ENCODE measurements at regions not wholly inside any gene's neighbourhood (a gene's known extent, or its start where the extent isn't known, plus 50 kb on each side); places are given as distances from the start of the nearest gene placed in this dataset.
"Not testable (repeated sequence)": the region's sequence is repeated elsewhere in the genome, so short reads cannot be mapped to it uniquely, and the experiment has no call there.

DNA sequence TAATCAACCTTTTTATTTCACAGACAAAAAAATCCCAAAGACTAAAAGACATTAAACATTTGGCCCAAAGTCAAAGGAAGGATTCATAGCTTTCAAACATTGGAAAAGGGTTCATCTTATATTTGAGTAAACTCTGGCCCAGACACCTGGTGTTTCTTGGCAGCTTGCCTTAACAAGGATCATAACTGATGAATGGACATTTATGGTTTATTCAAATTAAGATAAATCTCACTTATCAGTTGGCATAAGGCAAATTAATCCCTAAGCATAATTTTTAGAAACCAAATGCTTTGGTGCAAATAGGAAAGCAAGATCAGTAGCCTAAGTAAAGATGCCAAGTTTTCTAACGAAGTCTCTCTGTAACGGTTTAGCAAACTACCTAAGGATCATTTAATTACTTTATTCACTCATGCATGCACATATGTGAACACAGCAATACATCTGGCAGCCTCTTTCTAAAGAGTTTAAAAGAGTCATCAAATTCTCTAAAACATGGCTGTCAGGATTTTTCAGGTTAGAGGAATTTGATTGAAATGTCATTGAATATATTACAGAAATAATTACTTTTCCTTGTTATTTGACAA is 323.4 kb upstream of the RBMS1 start:
- peak; percentile 17 for DNase-seq

DNA sequence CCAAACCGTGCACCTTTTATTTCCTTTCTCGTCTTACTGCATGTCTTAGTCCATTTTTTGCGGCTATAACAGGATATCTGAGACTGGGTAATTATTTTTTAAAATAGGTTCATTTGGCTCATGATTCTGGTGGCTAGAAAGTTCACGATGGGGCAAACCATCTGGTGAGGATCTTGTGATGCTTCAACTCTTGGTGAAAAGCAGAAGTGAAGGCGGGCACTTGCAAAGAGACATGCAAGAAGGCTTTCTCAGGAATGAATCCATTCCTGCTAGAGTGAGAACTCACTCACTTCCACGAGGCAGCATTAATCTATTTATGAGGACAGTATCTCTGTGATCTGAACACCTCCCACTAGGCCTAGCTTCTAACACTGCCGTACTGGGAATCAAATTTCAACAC is 327.1 kb upstream of the RBMS1 start:
- no peak for DNase-seq

DNA sequence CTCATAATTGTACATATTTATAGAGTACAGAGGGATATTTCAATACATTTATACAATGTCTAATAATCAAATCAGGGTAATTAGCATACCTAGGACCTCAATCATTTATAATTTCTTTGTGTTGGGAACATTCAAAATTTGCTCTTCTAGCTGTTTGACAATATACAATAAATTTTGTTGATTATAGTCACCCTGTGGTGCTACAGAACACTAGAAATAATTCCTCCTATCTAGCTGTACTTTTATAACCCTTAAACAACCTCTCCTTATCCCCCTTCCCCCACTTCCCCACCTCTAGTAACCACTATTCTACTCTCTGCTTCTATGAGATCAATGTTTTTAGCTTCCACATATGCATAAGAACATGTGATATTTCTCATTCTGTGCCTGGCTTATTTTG is 328.4 kb upstream of the RBMS1 start:
- DNase-seq, result no peak

DNA sequence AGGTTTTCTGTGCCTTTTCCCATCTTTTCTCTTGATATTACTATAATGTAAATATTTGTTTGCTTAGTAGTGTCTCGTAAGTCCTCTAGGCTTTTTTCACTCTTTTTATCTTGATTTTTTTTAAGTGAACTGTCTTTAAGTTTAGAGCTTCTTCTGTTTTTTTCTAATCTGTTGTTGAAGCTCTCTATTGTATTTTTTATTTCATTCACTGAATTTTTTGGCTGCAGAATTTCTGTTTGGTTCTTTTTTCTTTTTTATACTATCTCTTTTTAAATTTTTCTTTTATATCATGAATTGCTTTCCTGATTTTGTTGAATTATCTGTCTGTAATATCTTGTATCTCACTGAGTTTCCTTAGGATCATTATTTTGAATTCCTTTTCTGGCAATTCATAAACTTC is 331.8 kb upstream of the RBMS1 start:
- no peak for DNase-seq

DNA sequence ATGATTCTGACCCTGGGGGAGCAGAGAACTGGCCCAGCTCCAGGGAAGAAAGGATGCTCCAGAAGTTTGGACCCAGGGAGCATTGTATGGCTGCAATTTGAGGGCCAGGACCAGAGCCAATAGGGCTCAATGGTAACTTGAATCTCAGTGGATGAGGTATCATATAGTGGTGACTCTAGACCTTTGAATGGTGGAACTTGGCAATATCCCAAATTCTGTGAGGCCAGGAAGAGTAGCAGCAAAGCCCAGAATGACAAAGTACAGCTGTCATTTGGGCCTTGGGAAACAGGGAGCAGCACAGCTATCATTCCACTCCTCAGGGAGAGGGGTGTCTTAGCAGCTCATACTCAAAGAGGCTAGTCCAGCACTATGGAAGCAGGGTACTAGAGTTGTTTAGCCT is 332.9 kb upstream of the RBMS1 start:
- no peak for DNase-seq

DNA sequence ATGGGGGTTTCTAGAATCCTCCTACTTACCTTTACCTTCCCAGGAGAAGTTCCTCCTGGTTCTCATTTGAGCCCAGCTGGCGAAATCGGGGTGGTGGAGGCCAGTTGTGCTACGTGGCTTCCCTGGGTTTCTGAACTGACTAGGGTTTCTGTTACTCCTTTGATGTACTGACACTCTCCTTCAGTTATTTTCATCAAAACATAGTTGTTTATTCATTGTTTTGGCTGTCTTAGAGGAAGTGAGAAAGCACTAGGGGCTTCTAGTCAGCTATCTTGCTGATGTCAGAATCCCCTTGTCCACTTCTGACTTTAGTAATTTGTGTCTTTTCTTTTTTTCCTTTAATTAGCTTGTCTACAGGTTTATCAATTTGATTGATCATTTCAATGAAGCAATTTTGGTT is 332.2 kb upstream of the TANK start:
- DNase-seq, result no peak

DNA sequence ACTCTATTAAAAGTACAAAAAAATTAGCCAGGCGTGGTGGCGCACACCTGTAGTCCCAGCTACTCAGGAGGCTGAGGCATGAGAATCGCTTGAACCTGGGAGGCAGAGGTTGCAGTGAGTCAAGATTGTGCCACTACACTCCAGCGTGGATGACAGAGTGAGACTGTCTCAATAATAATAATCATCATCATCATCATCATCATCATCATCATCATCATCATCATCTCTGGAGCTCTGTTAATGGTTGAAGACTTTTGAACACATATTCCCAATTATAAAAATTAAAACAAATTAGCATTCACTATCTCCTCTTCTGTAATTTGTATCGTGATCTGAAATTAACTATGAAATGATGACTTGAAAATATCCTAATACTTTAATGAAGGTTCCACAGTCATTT is 327.8 kb upstream of the TANK start:
- not testable (repeated sequence) for DNase-seq

DNA sequence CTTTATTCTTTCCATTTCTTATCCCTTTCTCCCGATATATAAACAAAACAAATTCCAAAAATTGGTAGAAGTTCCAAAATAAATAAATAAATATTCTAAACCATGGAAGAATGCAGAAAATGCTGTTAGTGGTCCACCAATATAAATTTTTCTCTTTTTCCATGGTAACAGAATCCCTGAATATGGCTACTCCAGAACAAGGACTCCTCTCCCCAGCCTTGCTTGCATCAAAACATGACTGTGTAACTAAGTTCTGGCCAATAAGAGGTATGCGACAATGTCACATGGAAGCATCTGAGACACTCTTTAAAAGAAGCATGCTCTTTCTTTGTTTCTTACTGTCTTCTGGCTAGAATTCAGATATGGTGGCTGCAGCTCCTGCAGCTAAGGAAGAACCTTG is 325.1 kb upstream of the TANK start:
- peak; percentile 13 for DNase-seq

DNA sequence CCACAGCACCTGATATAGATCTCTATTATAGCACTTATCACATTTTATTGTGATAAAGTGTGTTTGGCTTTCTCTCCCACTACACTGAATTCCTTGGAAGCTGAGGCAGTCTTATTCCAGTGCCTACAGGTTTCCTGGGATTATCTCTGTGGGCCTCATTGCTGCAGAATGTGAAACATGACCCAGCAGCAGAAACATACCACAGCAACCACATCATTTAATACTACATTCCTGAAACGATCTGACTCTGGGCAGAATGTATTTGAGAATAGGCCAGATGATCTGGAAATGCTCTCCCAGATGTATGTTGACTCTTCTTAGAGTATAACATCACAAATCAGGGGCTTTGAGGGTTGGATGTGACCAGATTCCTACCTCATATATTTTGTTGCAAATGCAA is 323.5 kb upstream of the TANK start:
- peak; percentile 98 for DNase-seq

DNA sequence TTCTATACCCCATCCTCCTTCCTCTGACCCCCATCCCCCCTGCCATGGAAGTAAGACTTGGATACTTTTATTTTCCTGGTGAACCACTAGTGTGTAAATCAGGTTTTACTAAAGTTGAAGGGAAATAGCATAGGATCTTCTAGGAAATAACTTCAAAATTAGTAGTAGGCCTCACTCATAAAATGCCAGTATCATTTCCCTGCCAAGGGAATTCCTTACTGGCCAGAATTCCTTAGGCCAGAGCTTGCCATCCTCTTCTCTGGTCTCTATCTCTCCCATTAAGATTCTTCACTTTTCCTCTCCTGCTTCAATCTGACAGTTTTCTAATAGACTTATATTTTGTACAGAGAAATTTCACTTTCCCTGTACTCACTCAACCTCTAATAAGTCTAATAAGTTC is 322.8 kb upstream of the TANK start:
- peak; percentile 33 for DNase-seq

DNA sequence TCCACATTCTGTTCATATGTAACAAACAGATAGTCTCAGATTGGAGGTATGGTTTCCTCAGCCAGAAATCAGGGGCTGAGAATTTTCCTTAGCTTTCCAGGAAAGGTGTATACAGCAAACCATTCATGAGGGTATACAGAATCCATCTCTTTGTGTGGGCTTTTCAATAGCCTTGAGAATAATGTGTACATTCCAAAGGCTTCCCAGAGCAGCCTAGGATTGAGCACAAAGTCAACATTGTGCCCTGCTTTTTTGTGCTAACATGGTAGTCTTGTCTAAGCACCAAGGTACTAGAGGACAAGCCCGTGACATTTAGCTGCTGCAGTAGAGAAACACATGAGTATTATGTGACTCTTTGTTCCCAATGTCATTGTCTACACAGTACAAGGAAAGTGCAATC is 322.1 kb upstream of the TANK start:
- DNase-seq, result no peak

DNA sequence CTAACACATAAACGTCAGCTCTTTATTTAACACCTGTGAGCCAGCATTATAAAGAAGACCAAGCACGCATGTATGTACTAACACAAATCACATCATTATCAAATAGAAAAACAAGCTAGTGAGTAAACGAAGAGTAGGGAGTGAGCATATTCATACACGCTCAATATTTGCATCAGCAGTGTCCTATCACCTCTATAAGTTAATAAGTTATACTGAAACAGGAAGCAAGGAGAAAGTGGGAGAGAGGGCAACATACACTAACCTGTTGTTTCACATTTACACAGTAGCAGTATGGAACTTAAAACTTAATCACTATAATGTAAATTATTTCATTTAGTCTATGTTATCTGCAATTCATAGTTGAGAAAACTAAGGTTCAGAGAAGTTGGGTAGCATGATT is 321.5 kb upstream of the TANK start:
- no peak for DNase-seq

DNA sequence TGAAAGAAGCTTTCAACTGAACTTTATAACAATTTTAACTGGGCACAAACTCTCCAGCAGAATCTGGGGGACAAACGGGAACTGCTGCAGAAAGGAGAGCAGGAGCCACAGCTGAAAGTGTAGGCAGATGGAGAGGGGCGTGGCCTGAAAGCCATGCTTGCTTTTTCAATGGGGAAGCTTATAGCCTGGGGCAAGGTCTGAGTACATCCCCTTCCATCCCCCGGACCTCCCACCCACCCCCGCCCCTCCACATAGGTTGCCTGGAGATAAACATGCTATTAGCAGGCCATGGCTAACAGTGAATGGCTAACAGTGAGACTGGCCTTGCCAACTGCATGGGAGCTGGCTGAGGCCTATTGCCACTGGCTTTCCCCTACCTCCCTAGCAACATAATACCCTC is 317.9 kb upstream of the TANK start:
- DNase-seq, result no peak

DNA sequence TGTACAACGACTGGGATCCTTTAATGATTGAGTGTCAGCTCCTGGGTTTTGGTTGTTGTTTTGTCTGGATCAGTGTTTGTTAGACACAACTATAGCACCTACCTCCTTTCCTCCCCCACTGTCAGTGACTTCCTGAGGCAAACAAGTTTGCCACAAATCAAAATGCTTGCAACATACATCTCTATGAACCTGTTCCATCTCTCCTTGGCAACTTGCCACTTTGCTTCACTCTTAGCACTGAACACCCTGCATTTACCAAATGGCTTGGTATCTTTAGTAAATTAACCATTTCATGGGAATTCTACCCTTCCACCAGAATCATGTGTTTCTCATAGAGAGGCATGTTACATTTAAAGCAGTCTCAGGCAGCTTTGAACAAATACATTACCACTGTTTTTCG is 301.1 kb upstream of the TANK start:
- no peak for DNase-seq

DNA sequence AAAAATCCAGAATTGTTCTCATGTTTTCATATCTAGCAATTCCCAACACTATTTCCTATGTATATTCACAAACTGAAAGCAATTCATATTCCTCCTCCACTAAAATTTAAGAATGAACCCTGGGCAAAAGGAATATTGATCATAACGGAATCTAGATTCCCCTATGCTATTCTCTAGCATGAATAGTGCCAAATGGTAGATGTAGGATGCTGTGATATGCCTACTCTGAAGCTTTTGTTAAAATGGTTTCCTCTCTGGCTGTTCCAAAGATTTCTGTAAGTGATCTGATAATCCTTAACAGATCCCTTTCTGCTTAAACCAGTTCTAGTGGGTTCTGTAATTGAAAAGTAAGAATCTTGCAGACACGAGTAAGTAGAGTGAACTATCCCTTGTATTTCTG is 298.0 kb upstream of the TANK start:
- DNase-seq, result no peak

DNA sequence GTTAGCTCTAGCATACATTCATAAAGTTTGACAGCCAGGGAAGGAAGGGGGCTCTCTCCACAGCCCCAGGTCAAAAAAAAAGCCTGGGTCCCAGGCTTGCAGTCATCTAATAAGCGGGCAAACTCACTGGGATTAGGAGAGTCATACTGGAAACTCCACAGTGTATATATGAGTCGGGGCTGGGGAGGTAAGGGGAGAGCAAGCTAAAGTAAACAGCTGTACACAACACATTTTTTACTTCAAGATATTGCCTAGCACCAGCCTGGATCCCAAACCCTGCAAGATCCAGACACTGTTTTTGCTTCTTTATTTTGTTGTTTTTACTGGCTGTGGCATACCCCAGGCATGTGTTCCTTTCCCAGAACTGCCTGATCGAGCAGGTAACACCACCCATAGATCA is 291.3 kb upstream of the TANK start:
- DNase-seq, result no peak

DNA sequence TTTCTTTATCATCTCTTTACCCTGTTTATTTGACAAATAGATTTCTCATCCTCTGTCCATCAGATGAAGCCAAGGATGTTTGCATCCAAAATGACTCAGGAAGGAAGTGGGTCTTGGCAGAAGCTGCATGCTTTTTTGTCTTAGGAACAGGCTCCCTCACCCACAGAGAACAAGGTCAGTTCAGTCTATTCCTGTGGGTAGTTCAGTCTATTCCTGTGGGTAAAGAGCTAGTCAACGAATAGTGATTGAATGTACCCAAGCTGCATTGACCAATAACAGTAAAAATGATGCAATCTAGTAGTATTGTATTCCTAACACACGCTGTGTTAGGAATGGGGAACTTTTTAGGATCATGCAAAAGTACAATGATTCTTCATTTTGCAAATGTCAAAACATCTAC is 290.8 kb upstream of the TANK start:
- DNase-seq, result peak; percentile 98

DNA sequence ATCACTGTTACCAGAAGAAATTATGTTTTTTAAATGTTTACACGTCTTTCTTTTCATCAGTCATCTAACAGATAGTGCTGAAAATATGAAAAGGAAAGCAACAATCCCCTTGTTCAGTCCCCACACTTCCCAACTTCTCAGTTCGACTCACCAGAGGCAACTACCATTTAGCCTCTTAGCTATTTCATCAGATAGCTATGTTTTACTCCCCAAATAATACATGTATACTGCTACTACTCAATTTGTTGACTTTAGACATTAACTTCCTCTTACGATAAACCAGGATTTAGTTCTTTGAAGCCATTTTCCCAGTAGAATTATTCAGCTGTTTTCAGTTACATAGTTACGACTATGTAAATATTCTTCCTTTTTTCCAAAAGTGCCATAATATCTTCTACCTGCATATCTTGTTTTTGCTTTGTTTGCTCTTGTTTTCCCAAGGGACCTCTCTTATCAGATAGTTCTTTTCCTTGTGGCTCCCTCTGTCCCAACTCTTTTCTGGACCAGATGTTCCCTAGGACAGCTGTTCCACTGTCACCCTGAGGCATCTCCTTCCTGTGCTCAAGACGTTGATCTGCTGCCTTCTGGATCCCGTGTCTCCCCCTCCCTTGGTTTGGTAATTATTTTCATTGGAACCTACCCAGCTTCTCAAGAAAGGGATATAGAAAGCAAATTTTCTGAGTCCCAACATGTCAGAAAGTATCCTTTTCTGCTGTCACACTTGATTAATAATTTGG is 289.3 kb upstream of the TANK start:
- DNase-seq, result peak; percentile 60

DNA sequence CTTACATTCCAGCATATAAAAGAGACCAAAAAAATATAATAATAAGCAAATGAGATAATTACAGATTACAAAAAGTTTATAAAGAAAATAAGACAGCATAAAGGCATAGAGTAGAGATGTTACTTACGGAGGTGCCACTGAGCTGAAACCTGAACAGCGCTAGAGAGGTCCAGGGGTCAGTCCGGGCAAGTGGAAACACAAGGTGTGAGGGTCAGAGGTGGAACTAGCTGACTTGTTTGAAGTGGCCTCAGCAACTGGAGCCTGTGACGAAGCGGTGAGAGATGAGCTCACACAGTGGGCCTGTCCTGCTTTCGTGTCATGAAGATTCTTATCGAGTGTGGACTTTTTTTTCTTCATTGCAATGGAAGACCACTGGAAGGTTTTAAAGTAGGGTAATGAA is 288.3 kb upstream of the TANK start:
- DNase-seq, result no peak

DNA sequence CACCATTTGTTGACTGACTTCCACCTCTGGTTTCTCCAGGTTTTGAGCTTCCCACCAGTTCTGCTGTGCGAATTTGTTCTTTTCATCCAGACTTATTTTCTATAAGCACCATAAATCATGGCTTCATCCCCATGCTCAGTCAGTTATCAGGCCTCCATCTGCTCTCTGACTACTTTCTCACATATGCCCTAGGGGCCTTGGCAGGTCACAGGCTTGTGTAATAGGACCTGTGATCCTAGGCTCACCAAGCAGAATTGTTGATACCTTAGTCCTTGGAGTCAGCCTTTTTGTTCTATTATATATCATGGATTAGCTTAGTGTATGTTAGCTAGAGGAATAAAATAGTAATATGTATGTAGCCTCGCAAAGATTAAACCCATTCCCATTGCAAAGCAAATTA is 284.2 kb upstream of the TANK start:
- DNase-seq, result no peak

DNA sequence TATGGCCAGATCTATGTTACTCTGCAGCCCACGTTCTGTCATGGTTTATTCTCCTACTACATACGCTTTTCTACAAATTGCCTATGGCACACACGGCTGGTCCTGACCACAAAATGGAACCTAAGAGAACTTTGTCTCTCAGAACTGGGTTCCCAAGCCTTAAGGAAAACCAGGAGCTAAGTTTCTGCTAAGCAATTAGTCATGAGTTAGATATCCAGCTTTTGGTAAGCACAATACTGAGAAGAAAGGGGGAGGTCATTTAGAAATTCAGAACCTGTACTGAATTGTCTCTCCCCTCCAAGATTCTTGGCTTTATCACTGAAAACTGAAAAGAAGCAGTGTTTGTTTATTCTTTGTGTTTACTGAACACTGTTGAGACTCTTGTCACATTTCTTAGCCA is 283.5 kb upstream of the TANK start:
- no peak for DNase-seq

DNA sequence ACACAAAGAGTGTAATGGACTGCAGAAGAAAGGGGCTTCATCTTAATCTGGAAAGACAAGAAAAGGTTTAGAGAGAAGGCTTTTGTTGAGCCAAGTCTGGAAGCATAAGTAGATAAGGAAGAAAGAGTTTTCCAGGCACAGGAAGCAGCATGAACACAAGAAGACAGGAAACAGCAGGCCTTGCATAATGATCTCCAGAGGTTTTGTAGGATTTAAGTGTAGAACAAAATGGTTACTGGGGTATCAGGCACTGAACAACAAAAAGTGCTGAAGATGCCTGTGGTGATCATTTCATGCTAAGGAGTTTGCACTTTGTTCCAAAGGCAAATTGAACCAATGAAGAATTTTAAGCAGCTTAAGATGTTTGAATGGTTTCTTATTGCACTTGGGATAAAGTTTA is 281.6 kb upstream of the TANK start:
- DNase-seq, result no peak

DNA sequence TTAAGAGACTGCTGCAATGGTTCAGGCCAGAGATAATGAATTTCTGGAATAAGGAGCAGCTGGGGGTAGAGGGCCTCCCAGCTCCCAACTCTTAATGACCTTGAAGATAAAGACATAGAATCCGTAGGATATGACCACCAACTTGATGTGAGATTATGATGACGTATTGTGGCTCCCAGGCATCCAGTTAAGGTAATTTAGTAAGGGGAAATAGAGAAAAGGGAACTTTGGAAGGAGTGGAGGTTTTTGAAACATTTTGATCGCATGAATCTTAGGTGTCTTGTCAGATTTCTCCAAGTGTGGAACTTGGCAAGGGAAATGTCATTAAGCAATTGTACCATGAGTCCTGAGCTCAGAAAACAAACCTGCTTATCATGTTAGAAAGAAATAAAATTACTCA is 277.3 kb upstream of the TANK start:
- DNase-seq, result no peak

DNA sequence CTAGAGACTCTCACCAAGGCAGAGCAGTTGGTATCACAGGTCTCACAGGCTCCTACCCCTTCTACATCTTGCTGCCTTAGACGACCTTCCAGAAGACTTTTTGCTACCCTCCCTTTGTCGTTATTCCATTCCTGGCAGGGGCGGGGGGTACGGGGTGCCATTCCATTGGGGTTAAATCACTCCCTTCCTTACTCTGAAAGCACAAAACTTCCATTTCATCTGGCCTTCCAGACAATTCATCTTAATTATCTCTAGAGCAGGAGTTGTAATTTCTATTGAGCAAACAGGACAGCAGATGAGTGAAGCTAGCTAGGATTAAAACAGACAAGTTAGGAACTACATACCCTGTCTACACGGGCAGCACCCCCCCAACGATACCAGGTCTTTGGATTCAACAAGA is 276.2 kb upstream of the TANK start:
- DNase-seq, result peak; percentile 43

DNA sequence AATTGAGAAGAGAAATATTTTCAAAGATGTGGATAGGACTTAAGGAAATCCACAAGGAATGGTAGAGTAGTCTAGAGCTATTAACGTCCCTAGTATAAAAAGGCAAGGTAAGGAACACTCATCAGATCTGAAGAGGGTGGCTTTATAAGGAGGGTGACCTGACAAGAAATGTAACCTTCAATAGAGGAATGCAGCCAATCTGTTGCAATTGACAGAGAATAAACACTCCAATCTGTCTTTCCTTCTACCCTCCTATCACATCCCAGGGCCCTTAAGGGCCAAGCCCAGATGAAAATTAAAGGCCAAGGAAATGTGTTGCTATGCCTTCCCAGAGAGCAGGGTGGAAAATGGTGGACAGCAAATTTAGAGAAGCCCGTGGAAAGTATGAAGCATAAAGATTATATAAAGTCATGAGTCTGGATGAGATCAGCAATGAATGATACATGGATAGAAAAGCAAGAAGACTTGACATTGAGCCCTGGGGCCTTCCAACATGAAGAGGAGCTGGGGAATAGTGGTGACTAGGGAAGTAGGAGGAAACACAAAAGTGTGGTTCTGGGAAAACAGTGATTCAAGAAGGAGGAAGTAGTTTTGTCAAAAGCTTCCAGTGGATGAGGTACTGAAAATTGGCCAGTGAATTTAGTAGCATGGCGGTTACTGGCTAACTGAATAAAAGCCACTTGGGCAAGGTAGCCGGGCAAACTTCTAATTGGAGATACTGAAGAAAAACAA is 270.6 kb upstream of the TANK start:
- DNase-seq, result no peak

Measured in fibroblast of upper back skin (primary cell).